Activated effector memory CD4-positive, alpha-beta T cell treated with anti-CD3 and anti-CD28 coated beads, Interleukin-2, amount 50 U/mL, for 16 hours (primary cell): ENCODE measurements at regions not wholly inside any gene's neighbourhood (a gene's known extent, or its start where the extent isn't known, plus 50 kb on each side); places are given as distances from the start of the nearest gene placed in this dataset.

Source experiments
- DNase-seq: peaks from one replicate; pipeline ENCODE4 v3.0.0-alpha.2; 2020

DNA sequence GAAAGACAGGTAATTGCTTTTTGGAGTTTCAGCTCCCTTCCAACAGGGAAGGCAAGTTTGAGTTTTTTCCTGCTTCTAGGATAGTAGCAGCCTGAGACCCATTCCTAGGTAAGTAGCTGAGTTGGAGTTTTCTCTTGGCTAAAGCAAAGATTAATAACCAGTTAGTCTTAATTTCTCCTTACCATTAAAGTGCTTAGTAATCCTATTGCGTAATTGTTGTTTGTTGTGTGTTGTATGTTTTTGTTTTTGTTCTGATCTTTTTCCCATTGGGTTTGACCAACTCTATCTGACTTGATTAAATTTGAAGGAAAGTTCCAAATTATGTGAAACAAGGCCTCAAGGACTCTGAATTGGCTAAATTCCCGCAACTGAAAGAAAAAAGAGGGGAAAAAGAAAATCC is 83.5 kb downstream of the TBX22 start:
- DNase-seq: no peak

DNA sequence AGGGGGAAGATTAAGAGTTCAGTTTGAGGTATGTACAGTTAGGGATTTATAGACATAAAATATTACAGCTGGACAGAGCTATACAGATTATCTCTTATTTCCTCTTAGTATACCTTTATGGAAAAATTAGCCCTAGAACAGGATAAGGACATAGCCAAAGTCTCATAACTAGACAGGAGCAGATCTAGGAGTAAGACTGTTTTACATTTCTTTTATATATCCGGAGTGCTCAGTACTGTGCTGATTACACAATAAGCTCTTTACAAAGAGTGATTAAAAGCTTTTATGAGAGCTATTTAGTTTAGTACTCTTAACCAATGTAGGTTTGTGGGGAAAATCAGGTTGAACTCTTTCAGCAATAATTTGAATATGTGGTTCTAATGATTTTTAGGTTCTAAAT is 105.8 kb downstream of the TBX22 start:
- no peak for DNase-seq

DNA sequence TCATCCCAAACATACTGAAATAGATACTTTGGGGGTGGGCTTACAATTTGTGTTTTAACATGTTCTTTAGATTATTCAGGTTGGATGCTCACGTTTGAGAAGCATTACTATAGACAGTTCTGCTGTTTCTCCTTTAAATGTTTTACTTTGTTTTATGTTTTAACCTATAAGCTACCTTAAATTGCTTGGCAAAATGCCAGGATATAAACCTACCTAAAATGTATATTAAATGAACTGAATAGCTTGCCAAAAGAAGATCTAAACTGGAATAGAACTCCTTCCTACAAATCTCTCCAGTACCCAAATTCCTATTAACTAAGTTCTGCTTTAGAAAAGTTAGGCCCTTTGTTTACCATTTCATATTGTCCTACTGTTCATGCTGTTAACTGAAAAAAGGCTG is 124.4 kb downstream of the TBX22 start:
- DNase-seq: no peak

DNA sequence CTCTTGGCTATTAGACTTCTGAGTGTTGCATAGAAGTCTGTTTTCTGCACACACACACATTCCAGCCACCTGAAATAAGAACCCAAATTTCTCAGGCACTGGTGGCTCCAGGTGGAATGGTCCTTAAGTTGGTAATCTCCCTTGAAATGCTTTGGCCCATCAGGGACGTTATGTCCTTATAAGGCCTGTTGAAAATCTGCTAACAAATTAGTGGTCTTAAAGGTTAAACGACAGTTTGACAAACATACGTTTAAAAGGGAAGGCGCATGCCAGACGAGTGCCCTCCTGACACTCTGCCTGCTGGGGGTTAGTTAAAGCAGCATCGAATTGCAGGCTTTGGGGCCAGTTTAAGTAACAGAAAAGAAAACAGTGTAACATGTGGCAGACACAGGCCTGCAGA is 125.0 kb downstream of the TBX22 start:
- DNase-seq: no peak

DNA sequence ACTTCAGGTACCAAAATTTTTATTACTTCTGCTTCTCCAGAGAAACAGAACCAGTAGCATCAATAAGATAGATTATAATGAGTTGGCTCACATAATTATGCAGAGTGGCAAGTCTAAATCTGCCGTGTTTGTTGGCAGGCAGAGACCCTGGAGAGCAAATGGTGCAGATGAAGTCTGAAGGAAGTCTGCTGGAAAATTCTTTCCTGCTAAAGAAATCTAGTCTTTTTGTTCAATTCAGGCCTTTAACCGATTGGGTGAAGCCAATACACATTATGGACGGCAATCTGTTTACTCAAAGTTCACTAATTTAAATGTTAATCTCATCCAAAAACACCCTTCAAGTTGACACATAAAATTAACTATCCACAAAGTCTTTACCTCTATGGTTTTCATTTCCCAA is 156.0 kb downstream of the TBX22 start:
- DNase-seq: no peak

DNA sequence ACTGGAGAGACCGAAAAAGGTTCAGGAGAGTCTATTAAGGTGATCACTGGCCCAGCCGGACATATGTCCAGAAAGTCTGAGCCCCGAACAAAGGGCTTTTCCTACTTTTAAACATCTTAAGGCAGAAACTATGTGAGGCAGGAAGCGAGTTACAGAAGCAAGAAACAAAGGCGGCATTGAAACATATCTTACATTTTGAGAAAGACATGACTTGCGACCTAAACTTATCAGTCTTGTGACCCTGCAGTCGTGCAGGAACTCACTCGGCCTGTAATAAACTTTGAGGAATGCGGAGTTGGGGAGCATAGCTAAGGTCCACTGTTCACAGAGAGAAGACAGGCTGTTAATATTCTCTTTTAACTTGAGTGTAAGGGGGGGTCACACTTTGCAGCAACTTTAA is 158.7 kb downstream of the TBX22 start:
- DNase-seq: no peak

DNA sequence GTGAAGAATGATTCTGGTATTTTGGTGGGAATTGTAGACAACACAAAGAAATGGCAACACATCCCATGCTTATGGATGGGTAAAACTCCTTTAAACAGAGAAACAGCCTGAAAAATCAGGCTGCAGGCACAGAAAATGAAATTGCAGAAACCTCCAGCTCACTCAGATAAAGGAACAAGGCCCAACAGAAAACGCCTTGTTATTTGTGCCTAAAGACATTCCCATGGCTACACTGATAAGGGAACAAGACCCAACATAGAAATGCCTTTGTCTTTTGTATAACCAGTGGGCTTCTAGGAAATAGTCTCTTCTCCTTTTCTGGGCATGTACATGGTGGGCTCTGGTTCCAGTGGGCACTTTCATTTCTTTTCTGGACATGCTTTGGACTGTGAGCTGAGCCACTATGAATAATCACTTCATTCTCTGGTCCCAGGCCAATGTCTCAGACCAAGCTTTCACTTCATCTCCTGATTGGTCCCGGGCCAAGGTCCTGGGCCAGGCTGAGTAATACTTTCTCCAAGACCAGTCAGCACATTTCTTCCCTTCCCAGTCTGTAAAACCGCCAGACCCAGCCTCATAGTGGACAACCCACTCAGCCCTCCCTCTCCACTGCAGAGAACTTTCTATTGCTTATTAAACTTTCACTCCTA is 160.5 kb downstream of the TBX22 start:
- no peak for DNase-seq

DNA sequence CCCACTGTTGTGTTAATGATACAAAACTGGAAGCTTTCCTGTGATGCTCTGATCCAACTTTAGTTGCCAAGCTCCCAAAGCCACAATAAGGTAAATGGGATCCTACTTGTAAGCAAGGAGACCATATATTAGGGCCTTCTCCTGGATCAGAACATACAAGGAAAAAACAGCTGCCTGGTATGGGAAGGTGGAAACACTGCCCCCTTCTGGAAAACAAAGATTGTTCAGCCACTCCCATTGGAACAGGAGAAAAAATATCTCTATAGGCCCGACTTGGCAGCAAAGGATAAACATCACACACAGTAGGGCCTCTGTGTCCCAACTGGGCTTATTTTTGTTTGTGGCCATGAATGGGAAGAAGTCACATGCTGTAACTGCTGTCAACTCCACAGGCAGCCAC is 166.5 kb downstream of the TBX22 start:
- DNase-seq: no peak

DNA sequence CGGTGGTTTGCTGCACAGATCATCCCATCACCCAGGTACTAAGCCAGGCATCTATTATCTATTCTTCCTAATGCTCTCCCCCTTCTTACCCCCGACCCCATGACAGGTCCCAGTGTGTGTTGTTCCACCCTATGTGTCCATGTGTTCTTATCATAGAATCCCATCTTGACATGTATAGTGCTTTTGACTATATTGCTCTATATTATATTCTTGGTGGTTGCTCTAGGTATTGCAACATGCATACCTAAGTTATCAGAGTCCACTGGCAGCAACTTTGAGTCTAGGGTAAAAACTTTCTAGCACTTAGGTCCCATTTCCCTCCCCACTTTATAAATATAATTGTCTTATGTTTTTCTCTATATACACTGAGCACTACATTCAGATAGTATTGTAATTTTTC is 170.3 kb downstream of the TBX22 start:
- no peak for DNase-seq

DNA sequence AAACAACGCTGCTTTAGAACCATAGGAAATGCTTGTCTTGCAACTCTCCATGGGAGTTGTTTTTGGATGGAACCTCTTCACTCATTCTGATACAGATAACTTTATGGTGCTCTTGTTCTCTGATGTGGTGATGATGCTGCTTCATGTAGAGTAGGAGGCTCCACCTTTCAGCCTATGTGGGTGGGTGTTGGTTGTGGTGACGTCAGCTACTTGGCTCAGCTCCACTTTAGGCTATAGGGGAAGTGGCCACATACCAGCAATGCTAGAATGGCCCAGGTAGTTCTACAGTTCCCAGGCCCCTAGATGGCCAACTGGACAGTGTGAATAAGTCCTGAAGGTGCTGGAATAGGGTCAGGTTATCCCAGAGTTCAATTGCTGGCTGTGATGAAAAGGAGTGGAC is 192.1 kb downstream of the TBX22 start:
- DNase-seq: no peak

DNA sequence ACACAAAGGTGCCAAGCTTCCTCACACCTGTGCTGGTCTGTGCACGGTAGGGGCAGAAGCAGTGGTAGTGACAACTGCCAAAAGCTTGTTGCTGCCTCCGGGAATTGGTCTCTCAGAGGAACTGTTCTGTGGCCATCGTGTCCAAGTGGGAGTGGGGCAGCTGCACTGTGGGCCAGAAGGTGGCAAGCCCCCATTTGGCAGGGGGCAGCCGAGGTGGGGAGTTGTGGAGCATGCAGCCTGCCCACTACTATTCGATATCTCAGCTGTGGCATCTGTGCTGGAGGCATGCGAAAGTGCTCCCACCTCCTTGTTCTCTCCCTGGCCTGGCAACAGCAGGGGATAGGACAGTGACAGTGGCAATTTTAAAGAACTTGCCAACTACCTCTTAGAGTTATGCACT is 192.8 kb downstream of the TBX22 start:
- DNase-seq: no peak

DNA sequence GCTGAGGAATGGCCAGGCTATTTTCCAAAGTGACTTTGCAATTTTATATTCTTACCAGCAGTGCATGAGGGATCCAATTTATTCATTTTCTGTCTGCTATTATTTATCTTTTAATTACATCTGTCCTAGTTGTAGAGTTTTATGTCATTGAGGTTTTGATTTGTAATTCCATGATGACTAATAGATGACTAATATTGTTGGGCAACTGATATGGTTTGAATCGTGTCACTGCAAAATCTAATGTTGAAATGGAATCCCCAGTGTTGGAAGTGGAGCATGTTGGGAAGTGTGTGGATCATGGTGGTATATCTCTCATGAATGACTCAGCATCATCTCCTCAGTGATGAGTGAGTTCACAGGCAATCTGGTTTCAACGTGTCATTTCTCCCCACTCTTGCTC is 201.5 kb downstream of the TBX22 start:
- no peak for DNase-seq

DNA sequence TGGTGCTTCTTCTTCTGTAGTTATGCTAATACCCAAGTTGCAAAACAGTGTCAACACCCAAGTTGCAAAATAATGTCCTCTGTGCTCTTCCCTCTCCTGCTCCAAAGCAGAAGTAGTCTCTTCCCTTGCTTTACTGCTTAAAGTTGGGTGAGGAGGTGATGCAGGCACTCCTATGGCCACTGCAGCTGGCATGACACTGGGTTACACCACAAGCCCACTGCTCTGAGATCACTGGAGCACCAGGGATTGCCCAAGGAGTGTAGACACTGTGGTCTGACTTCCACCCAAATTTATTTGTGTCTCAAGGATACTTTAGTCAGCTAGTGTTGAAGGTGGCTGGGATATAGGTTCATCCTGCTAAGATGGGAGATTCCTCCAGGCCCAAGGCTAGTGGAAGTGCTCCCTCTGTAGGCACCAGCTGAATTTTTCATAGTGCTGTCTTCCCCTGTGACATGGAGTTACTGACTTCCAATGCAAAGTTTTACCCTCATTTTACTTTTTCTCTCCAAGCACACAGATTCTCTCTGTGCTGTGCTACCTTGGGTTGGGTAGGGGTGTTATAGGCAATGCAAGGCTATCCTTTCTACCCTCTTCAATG is 196.2 kb upstream of the TENT5D start:
- no peak for DNase-seq

DNA sequence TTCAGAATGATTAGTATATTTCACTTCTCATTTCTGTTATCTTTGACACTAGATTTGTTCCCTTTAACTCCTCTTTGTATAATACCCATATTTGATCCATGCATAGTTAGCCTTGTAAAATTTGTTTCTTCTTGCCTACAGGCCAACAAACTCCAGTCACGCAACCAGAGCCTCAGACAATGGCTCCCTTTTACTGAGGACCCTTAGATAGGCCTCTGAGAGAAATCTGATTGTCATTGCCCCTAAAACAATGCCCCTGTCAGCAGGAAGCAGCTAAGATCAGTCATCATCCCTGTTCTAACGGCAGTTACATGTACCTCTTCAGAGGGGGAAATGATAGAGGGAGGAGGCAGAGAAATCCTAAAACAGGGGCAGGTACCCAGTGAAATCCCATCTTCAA is 190.6 kb upstream of the TENT5D start:
- DNase-seq: no peak

DNA sequence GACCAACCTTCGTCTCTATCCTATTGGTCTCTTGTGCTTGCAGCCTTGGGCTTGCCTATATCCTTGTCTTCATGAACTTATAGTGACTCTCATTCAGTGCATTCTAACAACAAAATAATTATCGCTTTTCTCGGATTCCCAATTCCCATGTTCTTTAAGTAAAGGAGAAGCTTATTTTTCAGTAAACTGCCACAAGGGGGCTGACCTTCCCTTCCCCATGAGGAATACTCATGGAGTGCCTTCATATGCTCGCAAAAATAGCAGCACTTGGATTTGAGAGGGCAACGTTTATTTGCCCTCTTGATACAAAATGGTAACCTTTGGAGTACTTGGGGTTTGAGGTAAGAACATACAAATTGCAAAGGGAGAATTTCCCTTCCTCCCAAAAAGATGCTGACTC is 183.2 kb upstream of the TENT5D start:
- DNase-seq: no peak

DNA sequence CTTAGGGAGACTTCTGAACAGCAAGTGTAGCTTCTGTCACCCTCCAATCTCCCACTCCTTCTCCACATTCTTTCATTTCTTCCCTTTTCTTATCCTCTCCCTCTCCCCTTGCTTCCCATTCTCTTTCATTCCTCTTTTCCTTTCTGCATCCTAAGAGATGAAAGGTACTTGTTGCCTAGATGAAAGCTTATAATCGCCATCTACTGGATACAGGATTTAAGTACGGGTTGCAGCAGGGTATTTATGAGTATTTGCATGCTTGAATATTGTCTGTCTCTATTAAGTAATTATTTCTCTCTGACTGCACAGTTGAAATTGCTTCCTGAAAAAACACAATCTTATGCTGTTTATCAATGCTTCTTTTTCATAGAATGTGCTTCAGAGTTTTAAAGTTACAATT is 174.0 kb upstream of the TENT5D start:
- no peak for DNase-seq

DNA sequence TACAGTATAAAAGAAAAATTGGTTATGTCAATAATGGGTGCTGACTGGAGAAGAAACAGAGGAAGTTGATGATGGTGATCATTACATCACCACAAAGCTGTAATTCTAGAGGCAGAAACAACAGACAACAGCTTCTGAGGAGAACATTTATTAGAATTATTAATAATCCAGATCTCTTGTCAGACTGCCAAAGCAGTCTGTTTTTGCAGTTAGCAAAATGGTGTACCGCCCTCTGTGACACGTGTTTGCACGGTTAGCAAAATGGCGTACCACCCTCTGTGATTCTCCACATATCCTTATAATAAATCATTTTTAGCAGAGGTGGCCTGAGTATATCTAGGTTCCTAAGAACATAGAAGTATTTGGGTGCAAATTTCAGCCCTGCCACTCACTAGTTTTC is 154.0 kb upstream of the TENT5D start:
- DNase-seq: no peak

DNA sequence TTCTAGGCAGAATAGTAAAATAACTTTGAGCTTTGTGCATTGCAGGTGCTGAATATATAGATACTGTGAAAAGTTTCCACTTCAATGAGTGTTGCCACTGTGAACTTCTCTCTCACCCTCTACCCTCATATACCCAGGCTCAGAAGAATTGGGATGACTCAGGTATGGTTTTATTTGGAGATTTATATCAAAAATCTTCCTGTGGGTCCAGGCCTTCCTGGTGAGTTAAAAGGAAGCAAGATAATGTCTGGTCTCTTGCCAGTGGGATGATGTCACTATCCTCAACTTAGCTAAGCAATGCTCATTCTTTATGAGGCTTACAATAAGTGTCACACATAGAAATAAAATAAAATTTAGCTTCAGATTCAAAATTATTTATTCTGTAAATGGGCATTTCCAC is 153.3 kb upstream of the TENT5D start:
- no peak for DNase-seq

DNA sequence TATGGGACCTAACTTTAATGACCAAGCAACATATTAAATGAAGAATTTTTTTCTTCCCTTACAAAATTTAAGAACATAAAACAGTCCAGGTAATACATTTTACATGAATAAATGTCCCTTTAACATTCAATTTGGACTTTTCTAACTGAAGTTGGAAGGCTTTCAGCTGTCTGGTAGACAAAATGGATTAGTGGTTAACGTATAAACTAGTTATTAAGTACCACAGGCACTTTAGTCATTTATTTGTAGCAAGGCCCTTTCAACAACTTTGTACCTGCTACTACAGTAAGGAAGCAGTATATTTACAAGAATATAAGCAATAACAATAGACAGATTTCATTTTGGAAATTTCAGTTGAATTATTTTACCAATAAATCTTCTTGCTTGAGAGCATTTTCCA is 152.5 kb upstream of the TENT5D start:
- no peak for DNase-seq

DNA sequence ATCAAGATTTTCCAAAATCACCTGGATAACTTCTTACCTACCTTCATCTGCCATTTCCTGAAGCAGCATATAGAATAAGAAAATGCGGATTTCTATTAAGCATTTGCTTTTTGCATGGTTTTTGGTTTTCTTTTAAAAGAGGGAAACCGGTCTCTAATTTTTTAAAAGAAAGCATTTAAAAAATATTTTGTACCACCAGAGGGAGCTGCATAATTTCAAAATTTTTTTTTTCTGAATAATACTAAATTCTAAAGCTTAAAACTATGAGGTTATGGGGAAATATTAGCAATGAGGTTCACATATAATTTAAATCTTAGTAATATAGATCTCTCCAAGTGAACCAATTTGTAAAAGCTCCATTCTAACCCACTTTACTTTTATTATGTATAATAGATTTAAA is 137.7 kb upstream of the TENT5D start:
- DNase-seq: no peak

DNA sequence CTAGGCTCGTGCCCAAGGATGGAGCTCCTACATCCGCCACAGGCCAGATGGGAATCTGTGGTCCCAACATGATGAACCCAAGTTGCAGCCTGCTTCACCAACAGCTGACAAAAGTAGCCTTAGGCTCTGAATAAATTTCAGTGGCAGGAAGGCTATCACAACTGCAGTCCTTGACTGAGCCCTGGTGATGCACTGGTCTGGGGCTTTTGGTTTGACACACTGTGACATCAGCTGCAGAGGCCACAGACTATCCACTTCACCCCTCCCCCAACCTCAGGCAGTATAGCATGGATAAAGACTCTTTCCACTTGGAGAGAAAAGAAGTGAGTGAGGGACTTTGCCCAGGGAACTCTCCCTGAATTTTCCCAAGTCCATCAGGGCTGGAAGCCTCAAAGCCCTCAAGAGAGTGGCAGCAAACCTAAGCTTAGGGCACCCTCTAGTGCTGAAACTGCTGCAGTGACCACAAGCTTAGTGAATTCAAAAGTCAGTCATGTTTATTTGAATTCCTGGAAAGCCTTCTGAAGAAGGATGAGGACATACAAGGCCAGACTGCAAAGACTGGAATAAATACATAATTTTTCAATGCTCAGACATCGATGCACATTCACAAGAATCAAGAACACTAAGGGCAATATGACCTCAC is 135.0 kb upstream of the TENT5D start:
- DNase-seq: no peak

DNA sequence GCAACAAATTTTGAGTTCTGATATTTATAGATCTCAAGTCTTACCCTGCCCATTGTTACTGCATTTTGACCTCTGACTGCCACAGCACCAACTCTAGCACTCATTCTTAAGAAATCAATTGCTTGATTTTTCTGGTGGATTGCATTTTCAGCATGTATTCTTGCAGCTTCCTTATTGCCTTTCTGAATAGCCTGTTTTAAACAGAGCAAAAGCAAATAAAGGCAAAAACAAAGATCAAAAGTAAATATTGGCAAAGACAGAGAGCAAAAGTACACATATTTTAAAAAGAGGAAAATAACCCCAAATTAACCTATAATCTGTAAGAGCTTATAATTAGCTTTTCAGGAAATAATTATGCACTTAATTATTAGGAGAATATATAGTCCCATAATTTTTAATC is 129.4 kb upstream of the TENT5D start:
- no peak for DNase-seq

DNA sequence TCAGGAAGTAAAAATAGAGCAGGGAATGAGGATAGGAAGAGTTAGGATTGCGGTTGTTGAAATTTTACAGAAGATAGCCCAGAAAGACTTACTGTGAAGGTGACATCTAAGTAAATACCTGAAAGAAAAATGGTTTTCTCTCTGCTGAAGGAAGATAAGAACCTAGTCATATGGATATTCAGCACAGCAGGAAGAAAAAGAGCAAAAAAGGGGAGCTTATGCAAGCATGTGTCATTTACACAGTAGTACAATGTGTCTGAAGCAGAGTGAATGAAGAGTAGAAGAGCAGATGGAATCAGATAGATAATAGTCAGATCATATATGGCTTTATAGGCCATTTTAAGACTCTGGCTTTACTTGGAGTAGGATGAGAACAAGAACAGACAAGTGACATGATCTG is 126.9 kb upstream of the TENT5D start:
- DNase-seq: no peak

DNA sequence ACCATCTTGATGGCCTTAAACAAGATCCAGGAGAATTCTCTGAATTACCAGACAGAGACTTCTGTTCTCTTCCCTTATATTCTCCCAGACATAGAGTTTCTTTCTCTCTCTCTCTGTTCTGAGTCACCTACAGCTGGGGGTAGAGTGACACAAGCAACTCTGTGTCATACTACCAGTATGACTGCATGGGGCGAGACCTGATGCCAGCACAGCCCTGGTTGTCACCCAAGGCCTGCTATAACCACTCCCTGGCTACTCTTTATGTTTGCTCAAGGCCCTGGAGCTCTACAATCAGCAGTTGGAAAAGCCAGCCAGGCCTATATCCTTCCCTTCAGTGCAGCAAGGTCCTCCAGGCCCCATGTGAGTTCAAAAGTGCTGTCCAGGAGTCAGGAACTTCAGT is 114.2 kb upstream of the TENT5D start:
- DNase-seq: no peak

DNA sequence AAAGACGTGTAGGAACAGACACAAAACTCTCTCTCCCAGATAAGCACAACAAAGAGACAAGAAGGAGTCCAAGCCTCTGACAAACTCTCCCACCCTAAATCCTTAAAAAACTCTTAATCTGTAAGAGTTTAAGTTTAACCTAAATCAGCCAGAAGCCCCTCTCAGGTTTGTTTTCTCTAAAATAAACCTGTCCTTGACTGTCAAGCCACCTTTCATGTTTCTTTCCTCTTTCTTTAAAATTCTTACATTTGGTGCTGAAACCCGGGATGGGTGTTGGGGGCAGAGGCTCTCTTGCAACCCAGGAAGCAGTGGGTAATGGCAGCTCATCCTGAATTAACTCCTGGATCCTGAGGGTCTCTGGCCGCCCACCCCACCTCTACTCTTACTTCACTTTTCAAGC is 107.8 kb upstream of the TENT5D start:
- DNase-seq: no peak
